ENCODE measurements at regions not wholly inside any gene's neighbourhood (a gene's known extent, or its start where the extent isn't known, plus 50 kb on each side); places are given as distances from the start of the nearest gene placed in this dataset.

GRCh38 chr5:124478264-124478663 is 268.2 kb downstream of the ZNF608 start:
- TF ChIP-seq CTCF (IDR thresholded peaks at IDR 0.05; ENCODE audit: low read depth, low read length, missing input control) (no peak), HNF4A (conservative IDR thresholded peaks at IDR 0.05) (peak; percentile 25 to 31), GABPA (IDR thresholded peaks at IDR 0.05 in 1 of 2, conservative IDR thresholded peaks at IDR 0.05 in 1 of 2) (no peak)
